SKM-1 treated with dmso at 0.1 percent for 144 hours (cell line): ENCODE measurements at regions not wholly inside any gene's neighbourhood (a gene's known extent, or its start where the extent isn't known, plus 50 kb on each side); places are given as distances from the start of the nearest gene placed in this dataset.
"Not testable (repeated sequence)": the region's sequence is repeated elsewhere in the genome, so short reads cannot be mapped to it uniquely, and the experiment has no call there.

Source experiments
- DNase-seq: peaks from one replicate; lab custom pipeline; 2025; ENCODE audit not compliant: unreplicated experiment; lab: John Stamatoyannopoulos, UW

GRCh38 chr12:127503996-127504395 lies 763.0 kb upstream of the TMEM132C start:
- not testable (repeated sequence) for DNase-seq

- DNase-seq = no peak
Measured at GRCh38 chr12:127504874-127505273, 762.1 kb upstream of the TMEM132C start.

GRCh38 chr12:127507341-127507740 lies 759.6 kb upstream of the TMEM132C start:
- DNase-seq = no peak

GRCh38 chr12:127509066-127509778 lies 757.7 kb upstream of the TMEM132C start:
- DNase-seq = no peak

- DNase-seq = no peak
Measured at GRCh38 chr12:127515941-127516340, 751.0 kb upstream of the TMEM132C start.

- no peak for DNase-seq
Measured at GRCh38 chr12:127516467-127516866, 750.5 kb upstream of the TMEM132C start.

GRCh38 chr12:127519779-127520178 lies 747.2 kb upstream of the TMEM132C start:
- no peak for DNase-seq

- no peak for DNase-seq
Measured at GRCh38 chr12:127526925-127527324, 740.0 kb upstream of the TMEM132C start.

- DNase-seq = no peak
Measured at GRCh38 chr12:127528551-127528950, 738.4 kb upstream of the TMEM132C start.

GRCh38 chr12:127531542-127531941 lies 735.4 kb upstream of the TMEM132C start:
- no peak for DNase-seq

- no peak for DNase-seq
Measured at GRCh38 chr12:127533353-127533752, 733.6 kb upstream of the TMEM132C start.

- DNase-seq = no peak
Measured at GRCh38 chr12:127536833-127537428, 730.0 kb upstream of the TMEM132C start.

GRCh38 chr12:127538316-127538715 lies 728.7 kb upstream of the TMEM132C start:
- DNase-seq = no peak

- no peak for DNase-seq
Measured at GRCh38 chr12:127539226-127539858, 727.6 kb upstream of the TMEM132C start.

- DNase-seq = no peak
Measured at GRCh38 chr12:127542391-127542790, 724.6 kb upstream of the TMEM132C start.

- DNase-seq = no peak
Measured at GRCh38 chr12:127542931-127543330, 724.0 kb upstream of the TMEM132C start.

GRCh38 chr12:127546721-127547505 lies 720.1 kb upstream of the TMEM132C start:
- DNase-seq = no peak

GRCh38 chr12:127548123-127548553 lies 718.8 kb upstream of the TMEM132C start:
- DNase-seq = no peak

- no peak for DNase-seq
Measured at GRCh38 chr12:127550271-127550670, 716.7 kb upstream of the TMEM132C start.

- DNase-seq = no peak
Measured at GRCh38 chr12:127552838-127553237, 714.1 kb upstream of the TMEM132C start.

- no peak for DNase-seq
Measured at GRCh38 chr12:127555071-127555470, 711.9 kb upstream of the TMEM132C start.
